Neural progenitor cell (in vitro differentiated cells): ENCODE measurements at regions not wholly inside any gene's neighbourhood (a gene's known extent, or its start where the extent isn't known, plus 50 kb on each side); places are given as distances from the start of the nearest gene placed in this dataset.

ENCODE experiments used
- EZH2 ChIP-seq: fragments of 200-600 bp; sonication (generic); IDR thresholded peaks from 2 replicates; pipeline ENCODE4 v1.6.1; 2017; ENCODE audit warnings: antibody characterized with exemption, mild to moderate bottlenecking, moderate library complexity
- TF ChIP-seq, protein P1 (sequence below): fragments of 200-600 bp; sonication (generic); IDR thresholded peaks from 2 replicates; pipeline ENCODE4 v1.5.1; 2017; ENCODE audit warnings: antibody characterized with exemption, mild to moderate bottlenecking

- TF ChIP-seq, protein P1, sequence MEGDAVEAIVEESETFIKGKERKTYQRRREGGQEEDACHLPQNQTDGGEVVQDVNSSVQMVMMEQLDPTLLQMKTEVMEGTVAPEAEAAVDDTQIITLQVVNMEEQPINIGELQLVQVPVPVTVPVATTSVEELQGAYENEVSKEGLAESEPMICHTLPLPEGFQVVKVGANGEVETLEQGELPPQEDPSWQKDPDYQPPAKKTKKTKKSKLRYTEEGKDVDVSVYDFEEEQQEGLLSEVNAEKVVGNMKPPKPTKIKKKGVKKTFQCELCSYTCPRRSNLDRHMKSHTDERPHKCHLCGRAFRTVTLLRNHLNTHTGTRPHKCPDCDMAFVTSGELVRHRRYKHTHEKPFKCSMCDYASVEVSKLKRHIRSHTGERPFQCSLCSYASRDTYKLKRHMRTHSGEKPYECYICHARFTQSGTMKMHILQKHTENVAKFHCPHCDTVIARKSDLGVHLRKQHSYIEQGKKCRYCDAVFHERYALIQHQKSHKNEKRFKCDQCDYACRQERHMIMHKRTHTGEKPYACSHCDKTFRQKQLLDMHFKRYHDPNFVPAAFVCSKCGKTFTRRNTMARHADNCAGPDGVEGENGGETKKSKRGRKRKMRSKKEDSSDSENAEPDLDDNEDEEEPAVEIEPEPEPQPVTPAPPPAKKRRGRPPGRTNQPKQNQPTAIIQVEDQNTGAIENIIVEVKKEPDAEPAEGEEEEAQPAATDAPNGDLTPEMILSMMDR: no peak
- no peak for TF ChIP-seq EZH2
These were observed 183.8 kb upstream of the MC4R start for GRCh38 chr18:60556326-60556725.
